PC-9 (cell line): ENCODE measurements at regions not wholly inside any gene's neighbourhood (a gene's known extent, or its start where the extent isn't known, plus 50 kb on each side); places are given as distances from the start of the nearest gene placed in this dataset.

Experiments used
- BruUV-seq: library from RNA; stranded (reverse); fragments of 400-500 nt; replicated peaks from 2 replicates; lab custom pipeline; 2021; lab: Mats Ljungman, UMichigan
- CTCF ChIA-PET: fragments of 300-600 bp; sonication (Branson Sonifier 250); formaldehyde crosslinking; loops from one replicate; lab custom pipeline; 2022; ENCODE audit warnings: antibody characterized with exemption; lab: Charles Lee
- POLR2A ChIA-PET: fragments of 300-600 bp; sonication (Branson Sonifier 250); formaldehyde crosslinking; loops from one replicate; lab custom pipeline; 2022; ENCODE audit warnings: antibody characterized with exemption; ENCODE audit not compliant: unreplicated experiment; lab: Charles Lee
- DNase-seq, 2 experiments: peaks; one replicate each; pipeline versions ENCODE4 v3.0.0 to v3.0.0-alpha.2; 2015 to 2022; ENCODE audit warnings: mixed read lengths in 1 of 2
- H2AFZ ChIP-seq: fragments of 200-600 bp; sonication (generic); 2 replicates; pipeline ENCODE4 v1.8.1; 2017; ENCODE audit warnings: antibody characterized with exemption
- H3F3A ChIP-seq: fragments of 200-600 bp; sonication (generic); 2 replicates; pipeline ENCODE4 v1.8.1; 2017; ENCODE audit warnings: antibody characterized with exemption, mild to moderate bottlenecking, low read depth; ENCODE audit not compliant: insufficient read depth
- H3K27ac ChIP-seq: fragments of 200-600 bp; sonication (generic); 2 replicates; pipeline ENCODE4 v1.6.1; 2016; ENCODE audit warnings: mixed run types
- H3K27me3 ChIP-seq: fragments of 200-600 bp; sonication (generic); 2 replicates; pipeline ENCODE4 v1.6.1; 2016; ENCODE audit warnings: low read depth, mixed run types; ENCODE audit not compliant: insufficient read depth
- H3K36me3 ChIP-seq: fragments of 200-600 bp; sonication (generic); 2 replicates; pipeline ENCODE4 v1.6.1; 2016; ENCODE audit warnings: low read depth, mixed run types
- H3K4me1 ChIP-seq: fragments of 200-600 bp; sonication (generic); replicated peaks from 2 replicates; pipeline ENCODE4 v1.6.1; 2016; ENCODE audit warnings: mixed run types; ENCODE audit not compliant: insufficient read depth
- H3K4me2 ChIP-seq: fragments of 200-600 bp; sonication (generic); 2 replicates; pipeline ENCODE4 v1.6.1; 2017; ENCODE audit warnings: mixed run types
- H3K4me3 ChIP-seq: fragments of 200-600 bp; sonication (generic); 2 replicates; pipeline ENCODE4 v1.6.1; 2016; ENCODE audit warnings: mixed run types
- H3K79me2 ChIP-seq: fragments of 200-600 bp; sonication (generic); 2 replicates; pipeline ENCODE4 v1.6.1; 2017; ENCODE audit warnings: low read depth, mixed run types
- H3K9me2 ChIP-seq: fragments of 200-600 bp; sonication (generic); 2 replicates; pipeline ENCODE4 v1.8.1; 2017; ENCODE audit warnings: mild to moderate bottlenecking; ENCODE audit not compliant: insufficient read depth
- H3K9me3 ChIP-seq: fragments of 200-600 bp; sonication (generic); 2 replicates; pipeline ENCODE4 v1.8.1; 2016; ENCODE audit warnings: low read depth; ENCODE audit not compliant: insufficient read depth
- H4K20me1 ChIP-seq: fragments of 200-600 bp; sonication (generic); 2 replicates; pipeline ENCODE4 v1.8.1; 2017; ENCODE audit not compliant: insufficient read depth
- CTCF ChIP-seq: fragments of 200-600 bp; sonication (generic); conservative IDR thresholded peaks from 2 replicates; pipeline ENCODE4 v1.6.1; 2017; ENCODE audit warnings: mixed run types, antibody characterized with exemption, mild to moderate bottlenecking, moderate library complexity
- EZH2 ChIP-seq: fragments of 200-600 bp; sonication (generic); IDR thresholded peaks from 2 replicates; pipeline ENCODE4 v1.8.0; 2017; ENCODE audit warnings: antibody characterized with exemption, low read depth
- intact Hi-C: fragments of 100-400 bp; cut with micrococcal nuclease; formaldehyde crosslinking; loops from one replicate; pipeline ENCODE4 v1.10.0; 2022; ENCODE audit not compliant: unreplicated experiment

- Histone ChIP-seq H2AFZ (no peak overlapping the region), H3K36me3 (no peaks in the 10 kb centered on the region), H3K4me2 (no peak overlapping the region), H4K20me1 (no peaks in the 10 kb centered on the region), H3F3A (no peaks in the 10 kb centered on the region), H3K4me3 (no peak overlapping the region), H3K27me3 (no peaks in the 10 kb centered on the region), H3K27ac (no peak overlapping the region), H3K79me2 (no peaks in the 10 kb centered on the region), H3K9me2 (no peaks in the 10 kb centered on the region), H3K4me1 (no peaks in the 10 kb centered on the region), H3K9me3 (no peaks in the 10 kb centered on the region)
- intact Hi-C loops, result no loop called here
- no TSS peak for BruUV-seq
- ChIA-PET CTCF (no interaction called here), POLR2A (no interaction called here)
- TF ChIP-seq CTCF, result no peak
- no peak for TF ChIP-seq EZH2
- no peak for DNase-seq
These were observed 220.0 kb upstream of the ZNF804B start for GRCh38 chr7:88539518-88539917.

GRCh38 chr7:88523645-88524044 lies 217.0 kb upstream of the STEAP4 start:
- Histone ChIP-seq H3K4me2 (no peak overlapping the region), H3K27ac (no peak overlapping the region), H3K4me3 (no peak overlapping the region), H2AFZ (0 out of 2 replicates have a peak overlapping the region, but pooled peaks have one; percentile 63), H3K79me2 (no peaks in the 10 kb centered on the region), H3K9me3 (no peaks in the 10 kb centered on the region), H4K20me1 (no peaks in the 10 kb centered on the region), H3F3A (no peaks in the 10 kb centered on the region), H3K36me3 (no peaks in the 10 kb centered on the region), H3K27me3 (no peaks in the 10 kb centered on the region), H3K4me1 (no peaks in the 10 kb centered on the region), H3K9me2 (no peaks in the 10 kb centered on the region)
- ChIA-PET CTCF (no interaction called here), POLR2A (no interaction called here)
- TF ChIP-seq CTCF, result no peak
- no peak for TF ChIP-seq EZH2
- DNase-seq, result no peak
- no TSS peak for BruUV-seq
- intact Hi-C loops, result no loop called here

GRCh38 chr7:88522771-88523293 lies 216.1 kb upstream of the STEAP4 start:
- DNase-seq, result no peak
- no TSS peak for BruUV-seq
- H3F3A ChIP-seq, result no peaks in the 10 kb centered on the region
- H3K79me2 ChIP-seq, result no peaks in the 10 kb centered on the region
- no peak overlapping the region for H3K27ac ChIP-seq
- POLR2A ChIA-PET, result no interaction called here
- no peaks in the 10 kb centered on the region for H3K36me3 ChIP-seq
- H3K27me3 ChIP-seq, result no peaks in the 10 kb centered on the region
- TF ChIP-seq EZH2 (no peak), CTCF (no peak)
- intact Hi-C loops, result no loop called here
- H3K9me3 ChIP-seq, result no peaks in the 10 kb centered on the region
- no peaks in the 10 kb centered on the region for H3K9me2 ChIP-seq
- no peaks in the 10 kb centered on the region for H3K4me1 ChIP-seq
- no peak overlapping the region for H3K4me2 ChIP-seq
- CTCF ChIA-PET, result no interaction called here
- H3K4me3 ChIP-seq, result no peak overlapping the region
- peak overlapping the region; percentile 56 for H2AFZ ChIP-seq
- H4K20me1 ChIP-seq, result no peaks in the 10 kb centered on the region
